IMR-90 (cell line): ENCODE measurements at regions not wholly inside any gene's neighbourhood (a gene's known extent, or its start where the extent isn't known, plus 50 kb on each side); places are given as distances from the start of the nearest gene placed in this dataset.

Experiments
- ATAC-seq: fragments of 200-7000 bp; cut with Tn5 transposase; 2 replicates; pipeline ENCODE4 v1.9.1; 2020; ENCODE audit warnings: low read depth, mild to moderate bottlenecking, moderate library complexity
- BruUV-seq: library from RNA; stranded (reverse); fragments of 400-500 nt; replicated peaks from 2 replicates; lab custom pipeline; 2021; lab: Mats Ljungman, UMichigan
- CTCF ChIA-PET: fragments of 300-600 bp; formaldehyde crosslinking; extraction: SDS; loops from one replicate; lab custom pipeline; 2021; ENCODE audit warnings: antibody characterized with exemption; lab: Yijun Ruan, JAX
- POLR2A ChIA-PET: fragments of 300-600 bp; sonication (Branson Sonifier 250); formaldehyde crosslinking; loops from one replicate; lab custom pipeline; 2022; ENCODE audit warnings: antibody characterized with exemption; ENCODE audit not compliant: unreplicated experiment; lab: Charles Lee
- DNase-seq: peaks from one replicate; pipeline ENCODE4 v3.0.0; 2013
- H2AFZ ChIP-seq: replicated peaks from 2 replicates; pipeline ENCODE3; 2013; ENCODE audit warnings: low read length, mild to moderate bottlenecking; ENCODE audit not compliant: poor library complexity
- H2AK5ac ChIP-seq: 2 replicates; pipeline ENCODE4 v1.6.1; 2013; ENCODE audit warnings: low read depth, low read length, inconsistent platforms
- H2AK9ac ChIP-seq: replicated peaks from 2 replicates; pipeline ENCODE3; 2013; ENCODE audit warnings: mild to moderate bottlenecking, low read depth, low read length, moderate library complexity; ENCODE audit not compliant: poor library complexity
- H2BK120ac ChIP-seq: 2 replicates; pipeline ENCODE4 v1.6.1; 2013; ENCODE audit warnings: low read depth, low read length, inconsistent platforms
- H2BK15ac ChIP-seq: 3 replicates; pipeline ENCODE4 v1.6.1; 2013; ENCODE audit warnings: low read depth, low read length, inconsistent platforms
- H2BK20ac ChIP-seq: 2 replicates; pipeline ENCODE4 v1.6.1; 2013; ENCODE audit warnings: low read depth, mild to moderate bottlenecking, inconsistent platforms, low read length, moderate library complexity
- H2BK5ac ChIP-seq: 2 replicates; pipeline ENCODE4 v1.6.1; 2013; ENCODE audit warnings: mild to moderate bottlenecking, low read depth, low read length, inconsistent platforms; ENCODE audit not compliant: poor library complexity, severe bottlenecking
- H3K14ac ChIP-seq: replicated peaks from 2 replicates; pipeline ENCODE4 v1.6.1; 2013; ENCODE audit warnings: low read depth, low read length, inconsistent platforms
- H3K18ac ChIP-seq: 2 replicates; pipeline ENCODE4 v1.6.1; 2013; ENCODE audit warnings: low read depth, low read length, control low read depth
- H3K23ac ChIP-seq: 2 replicates; pipeline ENCODE4 v1.6.1; 2013; ENCODE audit warnings: low read depth, low read length, inconsistent platforms
- H3K27ac ChIP-seq: 2 replicates; pipeline ENCODE4 v1.5.1; 2013; ENCODE audit warnings: mild to moderate bottlenecking, control low read depth, low read length; ENCODE audit not compliant: insufficient read depth
- H3K27me3 ChIP-seq: 2 replicates; pipeline ENCODE4 v1.6.1; 2013; ENCODE audit warnings: low read length; ENCODE audit not compliant: control insufficient read depth, insufficient read depth
- H3K36me3 ChIP-seq: 2 replicates; pipeline ENCODE4 v1.6.1; 2013; ENCODE audit warnings: low read length, mixed read lengths; ENCODE audit not compliant: control insufficient read depth, insufficient read depth
- H3K4ac ChIP-seq: 2 replicates; pipeline ENCODE4 v1.6.1; 2013; ENCODE audit warnings: low read depth, low read length, inconsistent platforms
- H3K4me1 ChIP-seq: 2 replicates; pipeline ENCODE4 v1.6.1; 2013; ENCODE audit warnings: low read length, mixed read lengths; ENCODE audit not compliant: control insufficient read depth, insufficient read depth
- H3K4me2 ChIP-seq: 2 replicates; pipeline ENCODE4 v1.6.1; 2013; ENCODE audit warnings: low read depth, mild to moderate bottlenecking, control low read depth, low read length, moderate library complexity
- H3K4me3 ChIP-seq: 2 replicates; pipeline ENCODE4 v1.5.1; 2013; ENCODE audit warnings: low read depth, mild to moderate bottlenecking, control low read depth, low read length, moderate library complexity; ENCODE audit not compliant: insufficient read depth
- H3K56ac ChIP-seq: 2 replicates; pipeline ENCODE4 v1.6.1; 2013; ENCODE audit warnings: low read length, inconsistent platforms; ENCODE audit not compliant: insufficient read depth; ENCODE audit errors: extremely low read depth
- H3K79me1 ChIP-seq, 2 experiments: 2 replicates each; pipeline ENCODE4 v1.6.1; 2013; ENCODE audit warnings: low read length in 2 of 2, inconsistent platforms in 1 of 2, low read depth in 1 of 2
- H3K9ac ChIP-seq: 2 replicates; pipeline ENCODE4 v1.6.1; 2013; ENCODE audit warnings: low read depth, low read length, control low read depth
- H3K9me1 ChIP-seq: 2 replicates; pipeline ENCODE4 v1.6.1; 2013; ENCODE audit warnings: low read length, inconsistent platforms; ENCODE audit not compliant: insufficient read depth
- H3K9me3 ChIP-seq: 2 replicates; pipeline ENCODE4 v1.6.1; 2013; ENCODE audit warnings: low read length; ENCODE audit not compliant: control insufficient read depth, insufficient read depth
- H4K20me1 ChIP-seq: 2 replicates; pipeline ENCODE4 v1.6.1; 2013; ENCODE audit warnings: low read length, inconsistent platforms; ENCODE audit not compliant: insufficient read depth
- H4K5ac ChIP-seq: 2 replicates; pipeline ENCODE4 v1.6.1; 2013; ENCODE audit warnings: mild to moderate bottlenecking, low read depth, low read length, control low read depth
- H4K8ac ChIP-seq, 2 experiments: 2 replicates each; pipeline ENCODE4 v1.6.1; 2013; ENCODE audit warnings: low read depth in 2 of 2, low read length in 2 of 2, control low read depth in 1 of 2, inconsistent platforms in 1 of 2
- H4K91ac ChIP-seq: 2 replicates; pipeline ENCODE4 v1.6.1; 2013; ENCODE audit warnings: low read depth, low read length, inconsistent platforms; ENCODE audit not compliant: insufficient read depth
- BHLHE40 ChIP-seq: fragments of 150-350 bp; IDR thresholded peaks from 2 replicates; pipeline ENCODE4 v1.6.1; 2016; ENCODE audit warnings: mild to moderate bottlenecking, low read depth, low read length
- CEBPB ChIP-seq: IDR thresholded peaks from 2 replicates; pipeline ENCODE4 v1.6.1; 2012; ENCODE audit warnings: low read depth, low read length, improper control_type of control experiment
- CHD1 ChIP-seq: IDR thresholded peaks from 2 replicates; pipeline ENCODE4 v1.6.1; 2012; ENCODE audit warnings: low read depth, low read length, improper control_type of control experiment
- FOS ChIP-seq: fragments of 150-350 bp; IDR thresholded peaks from 2 replicates; pipeline ENCODE4 v1.6.1; 2016; ENCODE audit warnings: low read depth, low read length
- MAFK ChIP-seq: IDR thresholded peaks from 2 replicates; pipeline ENCODE4 v1.6.1; 2012; ENCODE audit warnings: low read depth, low read length, improper control_type of control experiment
- MAZ ChIP-seq: IDR thresholded peaks from 2 replicates; pipeline ENCODE4 v1.6.1; 2012; ENCODE audit warnings: low read depth, mild to moderate bottlenecking, low read length, improper control_type of control experiment, moderate library complexity, borderline replicate concordance
- MXI1 ChIP-seq: IDR thresholded peaks from 2 replicates; pipeline ENCODE4 v1.6.1; 2012; ENCODE audit warnings: low read depth, mild to moderate bottlenecking, low read length, moderate library complexity, borderline replicate concordance
- NFE2L2 ChIP-seq: fragments of 150-350 bp; IDR thresholded peaks from 2 replicates; pipeline ENCODE4 v1.6.1; 2016; ENCODE audit warnings: low read depth, mild to moderate bottlenecking, low read length
- POLR2A ChIP-seq: IDR thresholded peaks from 2 replicates; pipeline ENCODE4 v1.6.1; 2012; ENCODE audit warnings: mild to moderate bottlenecking, low read depth, low read length
- RAD21 ChIP-seq: IDR thresholded peaks from 2 replicates; pipeline ENCODE4 v1.6.1; 2012; ENCODE audit warnings: low read length, improper control_type of control experiment
- RCOR1 ChIP-seq: IDR thresholded peaks from 2 replicates; pipeline ENCODE4 v1.6.1; 2012; ENCODE audit warnings: mild to moderate bottlenecking, low read length, improper control_type of control experiment; ENCODE audit not compliant: insufficient replicate concordance
- RFX5 ChIP-seq: IDR thresholded peaks from 2 replicates; pipeline ENCODE4 v1.8.0; 2012; ENCODE audit warnings: low read depth, mild to moderate bottlenecking, low read length, moderate library complexity
- SMC3 ChIP-seq: fragments of 150-350 bp; IDR thresholded peaks from 2 replicates; pipeline ENCODE4 v1.6.1; 2016; ENCODE audit warnings: low read depth, mild to moderate bottlenecking, antibody characterized with exemption, low read length, moderate library complexity
- USF2 ChIP-seq: fragments of 150-350 bp; IDR thresholded peaks from 2 replicates; pipeline ENCODE4 v1.6.1; 2017; ENCODE audit warnings: mild to moderate bottlenecking, antibody characterized with exemption, low read length, low read depth
- WGBS, 2 experiments: methylation state at CpG; one replicate each; pipeline versions ENCODE4 v1.1.5 to v1.1.7; 2013; ENCODE audit warnings: missing lambda C conversion rate in 2 of 2; ENCODE audit not compliant: insufficient read length in 1 of 2; ENCODE audit errors: extremely low coverage in 2 of 2; 5-methylcytosine and 5-hydroxymethylcytosine counted together
- dilution Hi-C: fragments of 300-500 bp; cut with HindIII; formaldehyde crosslinking; loops from one replicate; pipeline ENCODE4 v1.14.3; 2018; ENCODE audit warnings: low sequenced_read_pairs; ENCODE audit not compliant: unreplicated experiment
- in situ Hi-C: fragments of 300-500 bp; cut with MboI; formaldehyde crosslinking; loops from 3 replicates; pipeline ENCODE4 v1.14.3; 2019; ENCODE audit warnings: low sequenced_read_pairs, inconsistent platforms, mixed read lengths
- intact Hi-C: fragments of 100-400 bp; cut with micrococcal nuclease; formaldehyde crosslinking; loops from 2 replicates; pipeline ENCODE4 v1.10.0; 2022
- TF ChIP-seq, protein P1 (sequence below): conservative IDR thresholded peaks from 2 replicates; pipeline ENCODE4 v1.5.1; 2012; ENCODE audit warnings: mild to moderate bottlenecking, low read depth, low read length, improper control_type of control experiment
- TF ChIP-seq, protein P2 (sequence below): fragments of 150-350 bp; IDR thresholded peaks from 2 replicates; pipeline ENCODE4 v1.6.1; 2016; ENCODE audit warnings: low read depth, mild to moderate bottlenecking, low read length, moderate library complexity, borderline replicate concordance

DNA sequence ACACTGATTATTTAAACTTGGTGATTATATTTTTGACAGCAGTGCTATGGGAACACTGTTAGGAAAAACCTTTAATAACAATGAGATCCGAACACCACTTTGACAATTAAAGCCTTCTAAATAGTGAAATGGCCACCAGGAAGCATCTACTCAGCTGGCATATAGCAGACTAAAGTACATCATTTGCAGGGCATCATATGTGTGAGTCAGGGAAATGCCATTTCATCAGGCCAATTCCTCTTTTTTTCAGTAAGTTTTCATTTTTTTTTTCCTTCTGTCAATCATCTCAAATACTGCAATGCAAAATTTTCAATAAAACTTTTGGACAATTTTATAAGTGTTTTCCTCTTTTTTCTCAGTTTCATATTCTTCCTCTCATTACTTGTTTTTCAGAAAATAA lies 521.4 kb upstream of the SEMA3D start:
- no peak overlapping the region for H3K56ac ChIP-seq
- no peak overlapping the region for H3K27ac ChIP-seq
- H4K8ac ChIP-seq = no peak overlapping the region
- no peak overlapping the region for H2BK15ac ChIP-seq
- dilution Hi-C loops = no loop called here
- no peak overlapping the region for H3K4ac ChIP-seq
- WGBS, 2 experiments = no CpG with 5 or more reads among the region's 1 CpG
- H2BK5ac ChIP-seq = no peak overlapping the region
- H2BK20ac ChIP-seq = no peak overlapping the region
- no peak overlapping the region for H3K14ac ChIP-seq
- no peak overlapping the region for H4K5ac ChIP-seq
- TF ChIP-seq POLR2A = no peak
- no peak for TF ChIP-seq NFE2L2
- TF ChIP-seq, protein P1, sequence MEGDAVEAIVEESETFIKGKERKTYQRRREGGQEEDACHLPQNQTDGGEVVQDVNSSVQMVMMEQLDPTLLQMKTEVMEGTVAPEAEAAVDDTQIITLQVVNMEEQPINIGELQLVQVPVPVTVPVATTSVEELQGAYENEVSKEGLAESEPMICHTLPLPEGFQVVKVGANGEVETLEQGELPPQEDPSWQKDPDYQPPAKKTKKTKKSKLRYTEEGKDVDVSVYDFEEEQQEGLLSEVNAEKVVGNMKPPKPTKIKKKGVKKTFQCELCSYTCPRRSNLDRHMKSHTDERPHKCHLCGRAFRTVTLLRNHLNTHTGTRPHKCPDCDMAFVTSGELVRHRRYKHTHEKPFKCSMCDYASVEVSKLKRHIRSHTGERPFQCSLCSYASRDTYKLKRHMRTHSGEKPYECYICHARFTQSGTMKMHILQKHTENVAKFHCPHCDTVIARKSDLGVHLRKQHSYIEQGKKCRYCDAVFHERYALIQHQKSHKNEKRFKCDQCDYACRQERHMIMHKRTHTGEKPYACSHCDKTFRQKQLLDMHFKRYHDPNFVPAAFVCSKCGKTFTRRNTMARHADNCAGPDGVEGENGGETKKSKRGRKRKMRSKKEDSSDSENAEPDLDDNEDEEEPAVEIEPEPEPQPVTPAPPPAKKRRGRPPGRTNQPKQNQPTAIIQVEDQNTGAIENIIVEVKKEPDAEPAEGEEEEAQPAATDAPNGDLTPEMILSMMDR = no peak
- no peak for TF ChIP-seq CEBPB
- no peak for TF ChIP-seq BHLHE40
- no peak for TF ChIP-seq RCOR1
- no peak for TF ChIP-seq SMC3
- TF ChIP-seq MAFK = no peak
- TF ChIP-seq RAD21 = no peak
- no peak for TF ChIP-seq CHD1
- TF ChIP-seq FOS = no peak
- no peak for TF ChIP-seq MXI1
- TF ChIP-seq MAZ = no peak
- TF ChIP-seq RFX5 = no peak
- TF ChIP-seq USF2 = no peak
- TF ChIP-seq, protein P2, sequence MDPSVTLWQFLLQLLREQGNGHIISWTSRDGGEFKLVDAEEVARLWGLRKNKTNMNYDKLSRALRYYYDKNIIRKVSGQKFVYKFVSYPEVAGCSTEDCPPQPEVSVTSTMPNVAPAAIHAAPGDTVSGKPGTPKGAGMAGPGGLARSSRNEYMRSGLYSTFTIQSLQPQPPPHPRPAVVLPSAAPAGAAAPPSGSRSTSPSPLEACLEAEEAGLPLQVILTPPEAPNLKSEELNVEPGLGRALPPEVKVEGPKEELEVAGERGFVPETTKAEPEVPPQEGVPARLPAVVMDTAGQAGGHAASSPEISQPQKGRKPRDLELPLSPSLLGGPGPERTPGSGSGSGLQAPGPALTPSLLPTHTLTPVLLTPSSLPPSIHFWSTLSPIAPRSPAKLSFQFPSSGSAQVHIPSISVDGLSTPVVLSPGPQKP = no peak
- DNase-seq (no peak), ATAC-seq (no peak)
- H3K9me3 ChIP-seq = no peaks in the 10 kb centered on the region
- no peak overlapping the region for H2BK120ac ChIP-seq
- H3K9me1 ChIP-seq = no peaks in the 10 kb centered on the region
- no peak overlapping the region for H3K23ac ChIP-seq
- intact Hi-C loops = no loop called here
- no peak overlapping the region for H2AK9ac ChIP-seq
- no peak overlapping the region for H3K4me3 ChIP-seq
- H3K4me2 ChIP-seq = no peak overlapping the region
- no peaks in the 10 kb centered on the region for H3K36me3 ChIP-seq
- no peak overlapping the region for H4K91ac ChIP-seq
- H3K9ac ChIP-seq = no peak overlapping the region
- H2AK5ac ChIP-seq = no peak overlapping the region
- no peaks in the 10 kb centered on the region for H3K4me1 ChIP-seq
- POLR2A ChIA-PET = no interaction called here
- in situ Hi-C loops = no loop called here
- no TSS peak for BruUV-seq
- H3K18ac ChIP-seq = no peak overlapping the region
- CTCF ChIA-PET = no interaction called here
- H3K79me1 ChIP-seq = no peaks in the 10 kb centered on the region
- no peaks in the 10 kb centered on the region for H4K20me1 ChIP-seq
- H3K27me3 ChIP-seq = no peaks in the 10 kb centered on the region
- no peak overlapping the region for H2AFZ ChIP-seq
